HepG2 (cell line): ENCODE measurements at regions not wholly inside any gene's neighbourhood (a gene's known extent, or its start where the extent isn't known, plus 50 kb on each side); places are given as distances from the start of the nearest gene placed in this dataset.

Experiments
- CTCF ChIP-seq: sonication (generic); formaldehyde crosslinking; IDR thresholded peaks from 2 replicates; pipeline ENCODE4 v1.5.0; 2020; ENCODE audit warnings: mild to moderate bottlenecking, missing genetic modification reagents, moderate library complexity
- GABPA ChIP-seq, 2 experiments: IDR thresholded peaks; 2 replicates each; pipeline ENCODE4 v1.6.1; 2011 to 2016; ENCODE audit warnings: low read depth in 2 of 2, low read length in 1 of 2, missing biosample characterization in 1 of 2, missing genetic modification characterization in 1 of 2
- ZNF775 ChIP-seq: sonication (generic); formaldehyde crosslinking; IDR thresholded peaks from 2 replicates; pipeline ENCODE4 v1.4.0; 2020; ENCODE audit warnings: missing genetic modification reagents, mild to moderate bottlenecking, moderate library complexity, borderline replicate concordance
- TF ChIP-seq, protein P1 (sequence below), 2 experiments: IDR thresholded peaks; 2 replicates each; pipeline ENCODE4 v1.6.1; 2011 to 2012; ENCODE audit warnings: low read length in 2 of 2, borderline replicate concordance in 1 of 2, low read depth in 1 of 2, mild to moderate bottlenecking in 1 of 2, moderate library complexity in 1 of 2
- TF ChIP-seq, protein P2 (sequence below): sonication (generic); formaldehyde crosslinking; IDR thresholded peaks from 2 replicates; pipeline ENCODE4 v1.4.0; 2020; ENCODE audit warnings: missing genetic modification reagents
- TF ChIP-seq, protein P3 (sequence below): sonication (generic); formaldehyde crosslinking; IDR thresholded peaks from 2 replicates; pipeline ENCODE4 v1.4.0; 2020; ENCODE audit warnings: missing genetic modification reagents
- TF ChIP-seq, protein P4 (sequence below): sonication (generic); formaldehyde crosslinking; IDR thresholded peaks from 2 replicates; pipeline ENCODE4 v1.5.0; 2020; ENCODE audit warnings: missing genetic modification reagents

GRCh38 chr12:43291516-43291915 is 260.5 kb downstream of the ADAMTS20 start:
- no peak for TF ChIP-seq GABPA (IDR thresholded peaks at IDR 0.05; ENCODE audit: low read depth, low read length)
- no peak for TF ChIP-seq GABPA (CRISPR knock-in tag; IDR thresholded peaks at IDR 0.05; ENCODE audit: low read depth)
- TF ChIP-seq, protein P1, sequence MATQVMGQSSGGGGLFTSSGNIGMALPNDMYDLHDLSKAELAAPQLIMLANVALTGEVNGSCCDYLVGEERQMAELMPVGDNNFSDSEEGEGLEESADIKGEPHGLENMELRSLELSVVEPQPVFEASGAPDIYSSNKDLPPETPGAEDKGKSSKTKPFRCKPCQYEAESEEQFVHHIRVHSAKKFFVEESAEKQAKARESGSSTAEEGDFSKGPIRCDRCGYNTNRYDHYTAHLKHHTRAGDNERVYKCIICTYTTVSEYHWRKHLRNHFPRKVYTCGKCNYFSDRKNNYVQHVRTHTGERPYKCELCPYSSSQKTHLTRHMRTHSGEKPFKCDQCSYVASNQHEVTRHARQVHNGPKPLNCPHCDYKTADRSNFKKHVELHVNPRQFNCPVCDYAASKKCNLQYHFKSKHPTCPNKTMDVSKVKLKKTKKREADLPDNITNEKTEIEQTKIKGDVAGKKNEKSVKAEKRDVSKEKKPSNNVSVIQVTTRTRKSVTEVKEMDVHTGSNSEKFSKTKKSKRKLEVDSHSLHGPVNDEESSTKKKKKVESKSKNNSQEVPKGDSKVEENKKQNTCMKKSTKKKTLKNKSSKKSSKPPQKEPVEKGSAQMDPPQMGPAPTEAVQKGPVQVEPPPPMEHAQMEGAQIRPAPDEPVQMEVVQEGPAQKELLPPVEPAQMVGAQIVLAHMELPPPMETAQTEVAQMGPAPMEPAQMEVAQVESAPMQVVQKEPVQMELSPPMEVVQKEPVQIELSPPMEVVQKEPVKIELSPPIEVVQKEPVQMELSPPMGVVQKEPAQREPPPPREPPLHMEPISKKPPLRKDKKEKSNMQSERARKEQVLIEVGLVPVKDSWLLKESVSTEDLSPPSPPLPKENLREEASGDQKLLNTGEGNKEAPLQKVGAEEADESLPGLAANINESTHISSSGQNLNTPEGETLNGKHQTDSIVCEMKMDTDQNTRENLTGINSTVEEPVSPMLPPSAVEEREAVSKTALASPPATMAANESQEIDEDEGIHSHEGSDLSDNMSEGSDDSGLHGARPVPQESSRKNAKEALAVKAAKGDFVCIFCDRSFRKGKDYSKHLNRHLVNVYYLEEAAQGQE (IDR thresholded peaks at IDR 0.05; ENCODE audit: borderline replicate concordance in 1 of 2, low read depth in 1 of 2, low read length in 2 of 2), result no peak
- no peak for TF ChIP-seq CTCF (CRISPR knock-in tag)
- TF ChIP-seq, protein P2, sequence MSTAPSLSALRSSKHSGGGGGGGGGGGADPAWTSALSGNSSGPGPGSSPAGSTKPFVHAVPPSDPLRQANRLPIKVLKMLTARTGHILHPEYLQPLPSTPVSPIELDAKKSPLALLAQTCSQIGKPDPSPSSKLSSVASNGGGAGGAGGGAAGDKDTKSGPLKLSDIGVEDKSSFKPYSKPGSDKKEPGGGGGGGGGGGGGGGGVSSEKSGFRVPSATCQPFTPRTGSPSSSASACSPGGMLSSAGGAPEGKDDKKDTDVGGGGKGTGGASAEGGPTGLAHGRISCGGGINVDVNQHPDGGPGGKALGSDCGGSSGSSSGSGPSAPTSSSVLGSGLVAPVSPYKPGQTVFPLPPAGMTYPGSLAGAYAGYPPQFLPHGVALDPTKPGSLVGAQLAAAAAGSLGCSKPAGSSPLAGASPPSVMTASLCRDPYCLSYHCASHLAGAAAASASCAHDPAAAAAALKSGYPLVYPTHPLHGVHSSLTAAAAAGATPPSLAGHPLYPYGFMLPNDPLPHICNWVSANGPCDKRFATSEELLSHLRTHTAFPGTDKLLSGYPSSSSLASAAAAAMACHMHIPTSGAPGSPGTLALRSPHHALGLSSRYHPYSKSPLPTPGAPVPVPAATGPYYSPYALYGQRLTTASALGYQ (CRISPR knock-in tag), result no peak
- TF ChIP-seq, protein P3, sequence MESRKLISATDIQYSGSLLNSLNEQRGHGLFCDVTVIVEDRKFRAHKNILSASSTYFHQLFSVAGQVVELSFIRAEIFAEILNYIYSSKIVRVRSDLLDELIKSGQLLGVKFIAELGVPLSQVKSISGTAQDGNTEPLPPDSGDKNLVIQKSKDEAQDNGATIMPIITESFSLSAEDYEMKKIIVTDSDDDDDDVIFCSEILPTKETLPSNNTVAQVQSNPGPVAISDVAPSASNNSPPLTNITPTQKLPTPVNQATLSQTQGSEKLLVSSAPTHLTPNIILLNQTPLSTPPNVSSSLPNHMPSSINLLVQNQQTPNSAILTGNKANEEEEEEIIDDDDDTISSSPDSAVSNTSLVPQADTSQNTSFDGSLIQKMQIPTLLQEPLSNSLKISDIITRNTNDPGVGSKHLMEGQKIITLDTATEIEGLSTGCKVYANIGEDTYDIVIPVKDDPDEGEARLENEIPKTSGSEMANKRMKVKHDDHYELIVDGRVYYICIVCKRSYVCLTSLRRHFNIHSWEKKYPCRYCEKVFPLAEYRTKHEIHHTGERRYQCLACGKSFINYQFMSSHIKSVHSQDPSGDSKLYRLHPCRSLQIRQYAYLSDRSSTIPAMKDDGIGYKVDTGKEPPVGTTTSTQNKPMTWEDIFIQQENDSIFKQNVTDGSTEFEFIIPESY, result no peak
- TF ChIP-seq, protein P4, sequence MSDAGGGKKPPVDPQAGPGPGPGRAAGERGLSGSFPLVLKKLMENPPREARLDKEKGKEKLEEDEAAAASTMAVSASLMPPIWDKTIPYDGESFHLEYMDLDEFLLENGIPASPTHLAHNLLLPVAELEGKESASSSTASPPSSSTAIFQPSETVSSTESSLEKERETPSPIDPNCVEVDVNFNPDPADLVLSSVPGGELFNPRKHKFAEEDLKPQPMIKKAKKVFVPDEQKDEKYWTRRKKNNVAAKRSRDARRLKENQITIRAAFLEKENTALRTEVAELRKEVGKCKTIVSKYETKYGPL (CRISPR knock-in tag), result no peak
- no peak for TF ChIP-seq ZNF775 (CRISPR knock-in tag)
